ENCODE measurements at regions not wholly inside any gene's neighbourhood (a gene's known extent, or its start where the extent isn't known, plus 50 kb on each side); places are given as distances from the start of the nearest gene placed in this dataset.

- H3K36me3 ChIP-seq (ENCODE audit: insufficient read depth, low read length): no peaks in the 10 kb centered on the region
- ChIA-PET CTCF (ENCODE audit: unreplicated experiment) (no interaction called here), POLR2A (interaction anchor here (1.0 kb wide), 1 partner anchor 27 kb away, joined by 6 read pairs; no protein-coding TSS in a partner anchor)
- TF ChIP-seq EZH2phosphoT487 (IDR thresholded peaks at IDR 0.05; ENCODE audit: borderline replicate concordance, low read depth, low read length) (no peak), CTCF (conservative IDR thresholded peaks at IDR 0.05; ENCODE audit: low read length) (no peak)
- H4K20me1 ChIP-seq (ENCODE audit: insufficient read depth, low read length): no peaks in the 10 kb centered on the region
- H3K27ac ChIP-seq (ENCODE audit: low read depth, low read length, poor library complexity, severe bottlenecking): no peak overlapping the region
- H3K9me3 ChIP-seq (ENCODE audit: low read length): no peaks in the 10 kb centered on the region
- no peaks in the 10 kb centered on the region for H3K79me2 ChIP-seq (ENCODE audit: insufficient read depth, low read depth, low read length)
- no peak overlapping the region for H3K4me3 ChIP-seq (ENCODE audit: low read depth, low read length, poor library complexity, severe bottlenecking)
- intact Hi-C loops (cut with micrococcal nuclease; ENCODE audit: unreplicated experiment): no loop called here
- H2AFZ ChIP-seq (ENCODE audit: low read length): no peak overlapping the region
- no peak overlapping the region for H3K4me2 ChIP-seq (ENCODE audit: low read length)
- DNase-seq (ENCODE audit: low spot score): no peak
- no peaks in the 10 kb centered on the region for H3K4me1 ChIP-seq (ENCODE audit: insufficient read depth, low read length, poor library complexity, severe bottlenecking)
- no peaks in the 10 kb centered on the region for H3K9me2 ChIP-seq (ENCODE audit: insufficient read depth, low read length)
- no TSS peak for BruUV-seq (replicated peaks)
These were observed 91.7 kb downstream of the CYP26A1 start for GRCh38 chr10:93165367-93165766.

GRCh38 chr10:93166134-93166533 lies 92.4 kb downstream of the CYP26A1 start:
- no peaks in the 10 kb centered on the region for H3K4me1 ChIP-seq (ENCODE audit: insufficient read depth, low read length, poor library complexity, severe bottlenecking)
- H2AFZ ChIP-seq (ENCODE audit: low read length): no peak overlapping the region
- H3K27ac ChIP-seq (ENCODE audit: low read depth, low read length, poor library complexity, severe bottlenecking): no peak overlapping the region
- no peak for DNase-seq (ENCODE audit: low spot score)
- H3K4me2 ChIP-seq (ENCODE audit: low read length): no peak overlapping the region
- TF ChIP-seq CTCF (conservative IDR thresholded peaks at IDR 0.05; ENCODE audit: low read length): no peak
- no peak for TF ChIP-seq EZH2phosphoT487 (IDR thresholded peaks at IDR 0.05; ENCODE audit: borderline replicate concordance, low read depth, low read length)
- intact Hi-C loops (cut with micrococcal nuclease; ENCODE audit: unreplicated experiment): no loop called here
- no peaks in the 10 kb centered on the region for H3K36me3 ChIP-seq (ENCODE audit: insufficient read depth, low read length)
- CTCF ChIA-PET (ENCODE audit: unreplicated experiment): no interaction called here
- POLR2A ChIA-PET: no interaction called here
- no peaks in the 10 kb centered on the region for H4K20me1 ChIP-seq (ENCODE audit: insufficient read depth, low read length)
- BruUV-seq (replicated peaks): no TSS peak
- H3K79me2 ChIP-seq (ENCODE audit: insufficient read depth, low read depth, low read length): no peaks in the 10 kb centered on the region
- no peaks in the 10 kb centered on the region for H3K9me3 ChIP-seq (ENCODE audit: low read length)
- no peaks in the 10 kb centered on the region for H3K9me2 ChIP-seq (ENCODE audit: insufficient read depth, low read length)
- no peak overlapping the region for H3K4me3 ChIP-seq (ENCODE audit: low read depth, low read length, poor library complexity, severe bottlenecking)

GRCh38 chr10:93171837-93172236 lies 98.1 kb downstream of the CYP26A1 start:
- H3K9me3 ChIP-seq (ENCODE audit: low read length): no peaks in the 10 kb centered on the region
- CTCF ChIA-PET (ENCODE audit: unreplicated experiment): no interaction called here
- intact Hi-C loops (cut with micrococcal nuclease; ENCODE audit: unreplicated experiment): no loop called here
- H3K4me1 ChIP-seq (ENCODE audit: insufficient read depth, low read length, poor library complexity, severe bottlenecking): no peaks in the 10 kb centered on the region
- no peak for DNase-seq (ENCODE audit: low spot score)
- H3K9me2 ChIP-seq (ENCODE audit: insufficient read depth, low read length): no peaks in the 10 kb centered on the region
- no peak overlapping the region for H3K27ac ChIP-seq (ENCODE audit: low read depth, low read length, poor library complexity, severe bottlenecking)
- H3K36me3 ChIP-seq (ENCODE audit: insufficient read depth, low read length): no peaks in the 10 kb centered on the region
- no peaks in the 10 kb centered on the region for H3K79me2 ChIP-seq (ENCODE audit: insufficient read depth, low read depth, low read length)
- no peak overlapping the region for H3K4me3 ChIP-seq (ENCODE audit: low read depth, low read length, poor library complexity, severe bottlenecking)
- H4K20me1 ChIP-seq (ENCODE audit: insufficient read depth, low read length): no peaks in the 10 kb centered on the region
- H3K4me2 ChIP-seq (ENCODE audit: low read length): no peak overlapping the region
- H2AFZ ChIP-seq (ENCODE audit: low read length): no peak overlapping the region
- POLR2A ChIA-PET: no interaction called here
- BruUV-seq (replicated peaks): no TSS peak
- TF ChIP-seq CTCF (conservative IDR thresholded peaks at IDR 0.05; ENCODE audit: low read length): no peak
- TF ChIP-seq EZH2phosphoT487 (IDR thresholded peaks at IDR 0.05; ENCODE audit: borderline replicate concordance, low read depth, low read length): no peak

Data from OCI-LY7 (cell line).